Activated T-cell treated with anti-CD3 and anti-CD28 coated beads for 1 hour (primary cell): ENCODE measurements at regions not wholly inside any gene's neighbourhood (a gene's known extent, or its start where the extent isn't known, plus 50 kb on each side); places are given as distances from the start of the nearest gene placed in this dataset.

Source experiments
- DNase-seq: peaks from one replicate; pipeline ENCODE4 v3.0.0-alpha.2; 2020; ENCODE audit warnings: low read depth

DNA sequence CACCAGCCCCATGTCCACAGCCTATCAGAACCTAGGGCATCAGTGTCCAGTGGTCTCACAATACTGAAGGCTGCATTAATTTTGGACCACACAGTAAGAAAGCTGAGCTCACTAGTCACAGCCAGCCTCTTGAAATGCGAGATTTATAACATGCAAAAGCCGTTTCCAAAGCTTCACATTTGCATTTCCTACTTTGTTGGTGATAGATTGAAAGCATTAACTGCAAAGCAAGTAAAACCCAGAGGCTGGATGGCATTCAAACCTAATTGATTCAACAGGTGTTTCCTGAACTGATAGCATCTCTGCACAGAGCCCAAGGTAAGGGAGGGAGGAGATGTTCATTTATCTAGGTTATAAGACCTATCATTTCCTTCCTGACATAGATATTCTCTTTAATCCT, 410.1 kb downstream of the OMA1 start:
- no peak for DNase-seq

DNA sequence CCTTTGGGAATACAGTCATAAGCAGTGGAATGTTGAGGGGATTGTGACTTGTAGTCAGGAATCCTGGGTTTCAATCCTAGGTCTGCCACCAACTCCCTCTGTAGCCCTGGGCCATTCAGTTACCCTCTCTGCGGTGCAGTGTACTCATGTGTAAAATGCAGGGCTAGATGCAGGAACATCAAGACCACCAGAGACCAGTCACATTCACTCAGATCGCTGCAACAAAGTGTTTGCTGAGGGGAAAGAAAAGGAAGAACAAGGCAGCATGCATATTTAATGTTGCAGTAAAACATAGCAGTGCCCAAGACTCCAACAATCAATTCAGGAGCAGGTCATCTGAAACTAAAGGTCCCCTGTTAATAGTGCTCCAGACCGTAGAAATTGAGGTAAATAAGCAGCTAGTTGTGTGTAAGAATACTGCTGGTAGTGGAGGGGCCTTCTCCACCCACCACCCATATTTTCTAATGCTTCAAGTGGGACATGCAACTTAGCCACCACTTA, 410.7 kb downstream of the OMA1 start:
- DNase-seq = no peak

DNA sequence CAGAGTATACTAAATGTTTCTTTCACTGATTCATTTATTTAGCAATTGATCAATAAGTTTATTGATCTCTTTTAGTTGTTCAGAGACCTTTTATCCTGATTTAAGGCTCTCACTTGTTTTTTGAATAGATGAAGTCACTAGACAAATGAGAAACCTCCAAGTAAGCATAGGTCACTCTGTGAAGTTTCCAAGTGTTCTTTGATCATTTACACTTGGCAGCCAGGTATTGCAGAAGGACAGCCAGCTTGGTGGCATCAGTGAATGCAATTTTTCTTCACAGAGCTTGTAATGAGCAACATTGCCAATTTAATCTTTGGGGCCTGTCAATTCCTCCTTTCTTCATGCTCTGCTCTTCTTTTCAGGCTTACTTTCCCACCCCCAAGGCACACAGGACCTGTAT, 413.0 kb downstream of the OMA1 start:
- no peak for DNase-seq

DNA sequence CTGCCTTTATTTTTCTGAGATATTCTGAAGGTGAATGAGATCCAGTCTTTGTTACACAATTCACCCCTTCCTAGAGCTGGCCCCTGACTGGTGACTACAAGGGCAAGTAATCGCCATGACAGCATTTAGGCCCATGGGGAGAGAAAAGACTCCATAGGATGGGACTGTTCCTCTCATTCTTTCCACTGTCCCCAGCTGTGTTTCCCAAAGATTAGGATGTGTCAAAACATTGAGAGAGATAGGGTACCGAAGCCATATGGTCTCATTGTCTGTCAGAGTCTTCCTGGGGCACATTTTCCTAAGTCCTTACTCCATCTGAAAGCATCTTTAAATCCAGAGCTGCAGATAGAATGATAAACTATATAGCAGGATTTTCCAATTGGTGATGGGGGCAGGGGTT, 423.5 kb downstream of the OMA1 start:
- no peak for DNase-seq

DNA sequence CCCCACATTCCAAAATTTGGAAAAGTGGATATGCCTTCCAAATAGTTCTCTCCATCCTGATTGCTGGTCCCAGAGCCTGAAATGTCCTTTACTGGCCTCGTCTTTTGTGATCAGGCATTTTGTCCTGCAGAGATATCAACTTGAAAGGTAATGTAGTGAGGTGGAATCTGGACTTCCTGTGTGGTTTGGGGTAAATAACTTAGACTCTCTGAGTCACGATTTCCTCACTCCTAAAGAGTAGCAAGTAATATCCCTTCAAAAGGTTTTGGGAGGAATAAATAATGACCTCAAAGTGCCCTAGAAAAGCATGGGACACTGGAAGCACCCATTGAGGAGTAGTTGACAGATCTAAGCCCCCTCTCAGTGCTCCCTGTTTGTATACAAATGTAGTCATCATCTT, 426.6 kb downstream of the OMA1 start:
- no peak for DNase-seq

DNA sequence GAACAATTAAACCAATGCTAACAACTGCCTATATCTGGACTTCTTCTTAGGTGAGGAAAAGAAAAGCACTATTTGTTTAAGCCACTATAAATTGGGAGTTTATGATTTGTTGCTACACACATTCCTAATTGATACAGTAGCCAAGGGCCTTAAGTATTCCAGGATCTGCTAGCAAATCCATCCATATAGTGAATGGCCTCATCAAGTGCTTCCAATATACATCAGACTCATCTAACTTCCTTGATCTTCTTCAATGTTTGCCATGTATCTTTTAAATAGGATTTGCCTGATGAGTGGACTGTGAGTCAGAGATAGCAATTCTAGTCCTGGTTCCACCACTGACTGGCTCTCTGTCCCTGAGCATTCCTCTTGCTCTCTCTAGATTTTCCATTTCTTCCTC, 430.2 kb downstream of the OMA1 start:
- DNase-seq = no peak

DNA sequence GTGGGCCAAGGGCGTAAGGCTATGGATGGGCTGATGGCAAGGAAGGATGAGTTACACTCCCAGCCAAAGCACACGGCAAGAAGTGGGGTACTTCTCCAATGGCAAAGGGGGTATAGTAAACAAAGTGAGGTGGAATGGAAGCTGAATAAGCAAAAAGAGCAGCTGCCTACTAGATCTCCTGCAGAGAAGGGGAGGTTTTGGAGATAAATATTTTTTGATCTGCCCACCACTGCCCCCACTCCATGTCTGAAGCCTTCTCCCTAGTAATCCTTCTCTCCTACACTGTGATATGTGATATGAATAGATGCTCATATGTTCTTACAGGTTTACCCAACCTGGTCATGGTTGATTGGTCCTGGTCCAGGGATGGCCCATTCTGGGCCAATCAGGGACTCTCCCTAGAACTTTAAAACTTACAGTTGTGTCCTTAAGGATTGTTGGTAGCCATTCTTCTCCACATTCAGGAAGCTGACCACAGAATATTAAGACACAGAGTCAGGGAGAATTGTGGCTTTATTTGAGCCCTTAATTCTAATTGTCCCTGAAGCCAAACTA, 436.8 kb downstream of the OMA1 start:
- DNase-seq = no peak

DNA sequence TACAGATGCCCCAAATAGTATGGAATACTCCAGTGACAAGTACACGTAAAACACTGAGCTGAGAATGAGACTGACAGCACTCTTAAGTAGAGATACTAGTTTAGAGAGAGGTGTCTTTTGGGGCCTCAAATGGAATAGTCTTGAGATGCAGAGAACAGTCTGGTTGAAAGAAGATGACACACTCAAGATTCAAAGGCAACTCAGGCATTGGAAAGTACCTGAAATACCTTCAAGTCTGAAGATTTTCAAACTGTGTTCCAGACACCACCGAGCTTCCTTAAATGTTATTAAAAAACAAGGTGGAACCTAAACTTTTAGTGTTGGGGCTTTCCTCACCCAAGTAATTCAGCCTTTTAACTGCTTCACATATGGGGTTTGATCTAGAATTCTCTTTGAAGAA, 437.7 kb downstream of the OMA1 start:
- no peak for DNase-seq

DNA sequence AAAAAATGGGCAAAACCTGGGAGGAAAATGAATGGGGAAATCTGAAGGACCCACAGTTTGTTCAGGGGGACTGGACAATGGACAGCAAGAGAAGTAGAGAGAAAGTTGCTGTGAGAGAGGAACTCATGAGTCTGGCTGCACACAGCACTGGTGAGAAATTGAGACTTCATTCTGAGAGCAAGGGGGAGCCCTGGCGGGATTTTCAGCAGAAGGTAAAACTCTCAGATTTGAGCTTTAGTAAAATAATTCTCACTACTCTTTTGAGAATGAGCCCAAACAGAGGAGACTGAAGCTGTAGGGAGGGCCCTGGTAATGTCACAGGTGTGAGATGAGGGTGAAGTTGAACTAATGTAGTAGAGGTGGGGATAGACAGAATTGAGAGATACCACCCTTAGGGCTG, 438.6 kb downstream of the OMA1 start:
- DNase-seq = no peak

DNA sequence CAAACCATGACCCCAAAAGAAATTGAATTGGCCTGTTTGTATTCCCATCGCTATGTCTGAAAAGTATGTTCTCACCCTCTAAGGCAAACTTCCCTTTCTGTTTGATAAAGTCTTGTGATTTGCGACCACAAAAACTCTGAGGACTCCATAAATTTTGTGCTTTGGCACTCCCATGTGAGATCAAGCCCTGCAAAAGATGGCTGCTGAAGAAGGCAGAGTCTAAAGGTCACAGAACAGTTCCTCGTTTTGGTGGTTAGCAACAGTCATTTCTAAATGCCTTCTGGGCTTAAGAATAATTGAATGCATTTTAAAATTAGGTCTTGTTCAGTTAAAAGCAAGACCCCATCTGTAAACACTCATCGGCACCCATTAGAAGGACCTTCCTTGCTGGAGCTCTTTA, 441.6 kb downstream of the OMA1 start:
- DNase-seq = no peak

DNA sequence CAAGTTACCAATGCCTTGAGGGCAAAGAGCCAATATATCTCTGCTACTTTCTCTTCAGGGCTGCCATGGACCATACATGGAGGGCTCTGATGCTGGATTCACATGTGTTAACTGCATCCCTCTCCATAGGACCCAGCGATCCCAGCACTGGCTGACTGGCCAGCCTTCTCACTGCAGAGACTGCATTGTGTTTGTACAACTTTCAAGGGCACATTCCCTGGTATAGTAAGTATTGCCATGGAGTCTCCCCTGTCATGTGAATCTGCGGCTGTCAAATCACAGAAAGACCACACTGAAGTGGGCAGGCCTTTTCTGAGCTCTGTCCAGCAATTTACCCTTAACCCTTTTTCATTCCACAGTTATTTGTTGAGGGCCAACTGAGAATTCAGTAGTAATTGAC, 449.8 kb downstream of the OMA1 start:
- DNase-seq = no peak

DNA sequence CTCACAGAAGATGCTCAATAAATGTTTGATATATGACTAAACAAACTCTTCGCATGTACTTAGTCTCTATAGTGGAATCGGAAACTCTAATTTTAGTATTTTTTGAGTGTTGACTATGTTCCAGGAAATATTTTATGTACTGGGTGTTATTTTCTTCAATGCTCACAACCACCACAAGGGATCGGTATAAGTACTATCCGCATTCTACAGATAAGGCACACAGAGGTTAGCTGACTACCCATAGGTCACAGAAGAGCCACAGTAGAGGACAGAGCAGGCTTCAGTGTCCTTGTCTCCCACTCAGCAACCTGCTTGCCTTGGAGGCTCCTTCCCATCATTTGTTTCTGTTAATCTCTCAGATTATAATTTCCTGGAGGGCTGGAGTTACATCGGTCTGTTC, 451.3 kb downstream of the OMA1 start:
- no peak for DNase-seq

DNA sequence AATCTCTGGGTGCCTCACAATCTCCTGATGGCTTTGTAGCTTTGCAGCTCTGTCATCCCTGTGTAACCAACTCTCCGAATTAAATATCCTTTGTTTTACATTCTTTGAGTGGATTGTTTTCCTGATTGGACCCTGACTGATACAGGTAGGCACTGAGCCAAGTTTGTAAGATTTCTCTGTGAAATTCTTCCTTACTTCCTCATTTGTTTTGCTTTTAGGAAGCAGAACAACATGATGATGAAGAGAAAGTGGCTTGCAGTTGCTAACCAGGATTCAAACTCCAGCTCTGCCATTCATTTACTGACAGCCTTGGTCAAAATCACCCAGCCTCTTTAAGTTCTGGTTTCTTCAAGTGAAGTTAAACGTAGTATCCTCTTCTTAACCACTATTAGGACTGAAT, 452.3 kb downstream of the OMA1 start:
- DNase-seq = no peak

DNA sequence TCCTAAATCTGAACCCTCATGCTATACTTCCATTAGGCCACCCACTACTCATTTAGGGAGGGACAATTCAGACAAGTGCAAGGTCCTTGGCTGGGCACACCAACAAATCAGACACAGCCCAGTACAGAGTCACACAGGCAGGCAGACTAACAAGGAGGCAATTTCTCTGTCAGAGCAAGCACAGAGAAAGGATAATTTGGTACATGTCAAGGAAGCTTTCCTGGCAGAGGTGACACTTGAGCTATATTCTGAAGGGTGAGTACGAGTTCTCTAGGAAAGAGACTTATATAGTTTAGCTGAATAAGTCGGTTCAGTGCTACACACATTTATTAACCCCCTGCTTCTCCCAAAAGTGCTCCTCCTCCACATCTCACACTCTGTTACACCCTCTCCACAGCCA, 455.9 kb downstream of the OMA1 start:
- DNase-seq = no peak

DNA sequence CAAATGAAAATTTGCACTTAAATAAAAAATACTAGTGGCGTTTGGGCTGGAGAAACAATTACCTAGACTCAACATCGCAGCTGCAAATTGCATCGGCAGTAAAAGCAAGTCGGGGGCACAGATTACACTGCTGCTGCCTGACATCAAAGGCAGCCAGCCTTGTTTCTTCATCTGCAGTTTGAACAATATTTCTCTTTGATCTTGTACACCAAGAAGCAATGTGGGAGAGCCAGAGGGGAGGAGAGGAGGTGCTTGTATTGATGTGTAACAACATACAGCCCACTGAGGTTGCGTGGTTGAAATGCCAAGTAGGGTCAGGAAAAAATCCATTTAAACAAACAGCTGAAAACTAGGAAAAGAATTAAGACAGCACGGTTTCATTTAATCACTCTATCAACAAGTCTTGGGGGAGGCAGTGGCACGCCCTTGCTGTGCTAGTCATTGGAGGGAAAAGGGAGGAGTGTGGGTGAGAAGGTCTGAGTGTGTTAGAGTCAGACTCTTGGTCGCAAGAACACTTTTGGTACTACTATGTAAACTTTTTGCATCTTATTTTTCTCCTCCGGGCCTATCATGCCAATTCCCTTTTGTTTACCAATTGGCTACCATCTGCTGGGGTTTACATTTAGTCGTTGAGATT, 456.5 kb downstream of the OMA1 start:
- no peak for DNase-seq

DNA sequence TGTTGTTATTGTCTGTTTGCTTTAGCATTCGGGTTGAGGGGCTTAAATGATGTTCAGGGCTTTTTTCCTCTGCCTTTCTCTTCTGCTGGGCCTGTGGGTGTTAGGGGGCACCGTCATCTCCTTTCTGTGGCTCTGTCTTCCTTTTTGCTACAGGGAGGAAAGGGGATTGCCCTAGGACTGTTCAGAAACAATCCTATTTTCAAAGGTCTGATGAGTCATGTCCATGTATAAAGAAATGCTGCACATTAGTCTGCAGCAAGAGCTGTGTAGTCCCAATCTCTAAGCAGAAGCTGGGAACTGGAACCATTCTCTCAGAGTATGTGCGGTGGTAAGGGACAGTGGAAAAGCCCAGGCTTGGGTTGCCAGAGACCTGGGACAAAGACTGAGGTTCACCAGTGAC, 462.3 kb downstream of the OMA1 start:
- no peak for DNase-seq

DNA sequence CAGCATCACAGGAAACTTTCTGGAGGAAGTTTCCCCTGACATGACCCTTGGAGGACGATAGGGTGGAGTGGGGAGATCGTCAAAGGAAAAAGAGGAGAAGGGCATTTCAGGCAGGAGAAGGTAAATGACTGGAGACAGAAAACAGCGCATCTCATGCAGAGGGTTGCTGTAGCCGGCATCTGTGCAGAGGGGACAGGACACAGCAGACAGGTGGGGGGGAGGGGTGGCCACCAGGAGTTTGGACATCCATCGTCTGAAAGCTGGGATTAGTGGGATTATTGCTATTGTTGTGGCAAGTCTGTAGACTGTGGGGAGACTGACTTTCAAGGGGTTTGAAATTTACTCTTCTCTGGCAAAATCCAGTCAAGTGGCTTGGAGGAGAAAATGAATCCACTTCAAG, 463.9 kb downstream of the OMA1 start:
- no peak for DNase-seq

DNA sequence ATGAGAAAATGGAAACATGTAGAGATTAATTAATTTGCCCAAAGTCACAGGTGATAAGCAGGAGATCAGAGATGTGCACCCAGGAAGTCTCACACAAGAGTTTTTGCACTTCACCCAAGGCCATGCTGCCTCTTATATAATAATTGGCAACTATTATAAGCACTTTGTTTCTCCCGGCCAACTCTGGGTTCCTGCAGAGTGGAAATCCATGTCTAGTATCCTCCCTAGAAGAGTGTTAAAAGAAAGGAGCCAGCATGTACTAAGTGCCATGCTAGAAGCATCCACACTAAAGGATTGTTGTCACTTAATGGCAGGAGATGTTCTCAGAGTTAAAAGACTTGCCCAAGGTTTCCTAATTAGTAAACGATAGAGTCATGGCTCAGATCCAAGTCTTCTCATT, 470.3 kb downstream of the OMA1 start:
- no peak for DNase-seq

DNA sequence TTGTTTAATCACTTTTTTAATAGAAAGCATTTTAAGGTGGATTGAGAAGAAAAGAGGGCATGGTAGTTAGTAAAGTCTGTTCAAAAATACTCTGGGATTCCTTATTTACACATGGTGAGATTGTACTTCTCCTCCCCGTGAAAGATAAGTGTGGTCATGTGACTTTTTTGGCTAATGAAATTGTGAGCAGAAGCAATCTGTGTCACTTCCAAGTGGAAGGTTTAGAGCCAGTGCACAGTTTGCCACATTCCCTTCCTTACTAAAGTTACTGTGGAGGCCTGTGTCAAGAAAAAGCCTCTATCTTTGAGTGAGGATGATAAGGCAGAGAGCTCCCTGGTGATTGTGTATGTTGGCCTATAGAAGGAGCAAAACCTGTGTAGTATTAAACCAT, 471.3 kb downstream of the OMA1 start:
- no peak for DNase-seq

DNA sequence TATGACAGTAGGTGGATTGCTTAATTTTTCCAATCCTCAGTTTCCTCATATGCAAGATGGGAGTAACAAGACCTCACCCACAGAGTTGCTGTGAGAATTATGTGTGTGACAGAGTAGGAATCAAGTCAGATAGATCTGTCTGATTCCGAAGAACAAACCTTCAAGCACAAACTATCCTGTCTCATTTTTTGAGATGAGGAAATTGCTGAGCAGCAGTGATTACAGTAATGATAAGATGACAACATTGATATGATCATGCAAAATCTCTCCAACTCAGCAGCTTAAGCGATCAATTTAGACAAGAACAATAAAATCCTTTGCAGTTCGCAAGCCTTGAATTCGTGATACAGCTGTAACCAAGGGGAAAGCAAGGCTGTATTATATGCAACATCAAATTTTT, 474.1 kb downstream of the OMA1 start:
- no peak for DNase-seq

DNA sequence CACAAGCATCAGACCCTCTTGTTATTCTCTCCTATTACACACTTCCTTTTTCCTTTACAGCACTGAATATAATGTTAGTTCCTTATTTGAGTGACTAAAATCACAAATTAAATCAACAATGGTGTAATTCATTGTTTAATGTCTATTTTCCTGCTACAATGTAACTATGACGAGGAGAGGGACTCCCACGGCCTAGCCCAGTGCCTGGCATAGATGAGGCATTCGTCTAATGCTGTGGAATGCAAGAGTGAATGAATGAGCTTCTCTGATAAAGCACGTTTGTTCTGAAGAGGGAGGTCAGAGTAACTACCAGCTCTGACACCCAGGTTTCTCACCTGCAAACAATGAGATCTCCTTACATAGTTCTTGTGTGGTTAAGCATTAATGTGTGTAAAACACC, 479.4 kb downstream of the OMA1 start:
- DNase-seq = no peak

DNA sequence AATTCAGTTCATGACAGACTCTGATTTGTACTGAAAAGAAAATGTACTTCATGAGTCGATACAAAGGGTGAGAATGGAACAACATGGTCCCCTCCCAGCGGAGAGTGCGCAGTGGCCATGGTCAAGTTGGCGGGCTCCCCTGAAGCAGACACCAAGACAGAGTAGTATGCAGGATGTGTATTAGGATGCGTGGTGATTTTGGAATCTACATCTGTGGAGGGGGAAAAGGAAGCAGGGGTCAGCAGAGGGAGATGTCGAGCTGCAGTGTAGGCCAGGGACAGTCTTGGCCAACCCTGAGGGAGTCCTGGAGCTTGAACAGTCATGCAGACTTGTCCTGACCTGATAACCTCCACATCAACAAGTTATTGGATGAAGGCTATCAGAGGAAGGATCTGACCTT, 481.0 kb downstream of the OMA1 start:
- no peak for DNase-seq

DNA sequence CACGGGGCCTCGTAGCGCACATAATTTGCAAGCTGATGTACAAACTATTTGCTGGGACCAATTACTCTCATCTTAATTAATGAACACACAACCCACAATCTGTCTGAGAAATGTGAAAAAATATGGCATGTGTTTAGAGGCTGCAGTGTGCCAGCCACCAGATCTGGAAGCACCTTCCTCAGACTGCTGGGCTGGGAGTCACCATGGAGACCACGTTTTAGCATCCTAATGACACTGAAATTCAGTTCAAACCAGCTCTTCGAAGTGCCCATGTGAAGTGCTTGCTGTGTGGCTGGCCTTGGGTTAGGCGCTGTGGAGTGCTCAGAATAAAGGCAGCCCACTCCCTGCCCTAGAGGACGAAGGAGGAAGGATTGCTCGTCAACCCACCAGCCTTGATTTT, 482.4 kb downstream of the OMA1 start:
- no peak for DNase-seq

DNA sequence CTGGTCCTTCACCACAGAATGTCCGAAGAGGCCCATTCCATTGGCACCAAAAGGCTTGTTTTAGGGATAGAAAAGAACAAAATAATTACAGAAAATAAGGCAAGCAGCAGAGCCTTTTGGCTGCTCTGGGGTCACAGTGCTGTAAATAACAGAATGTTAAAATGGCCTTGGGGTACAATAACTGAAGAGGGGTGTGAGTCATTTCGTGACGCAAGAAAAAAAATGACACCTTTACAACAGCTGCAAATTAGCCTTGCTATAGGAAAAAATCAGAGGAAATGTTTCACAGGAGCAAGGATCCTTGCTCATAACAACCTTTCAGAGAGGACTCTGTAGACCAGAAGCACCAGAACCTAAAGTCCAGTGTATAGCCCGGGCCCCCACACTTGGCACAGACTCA, 483.4 kb downstream of the OMA1 start:
- DNase-seq = no peak

DNA sequence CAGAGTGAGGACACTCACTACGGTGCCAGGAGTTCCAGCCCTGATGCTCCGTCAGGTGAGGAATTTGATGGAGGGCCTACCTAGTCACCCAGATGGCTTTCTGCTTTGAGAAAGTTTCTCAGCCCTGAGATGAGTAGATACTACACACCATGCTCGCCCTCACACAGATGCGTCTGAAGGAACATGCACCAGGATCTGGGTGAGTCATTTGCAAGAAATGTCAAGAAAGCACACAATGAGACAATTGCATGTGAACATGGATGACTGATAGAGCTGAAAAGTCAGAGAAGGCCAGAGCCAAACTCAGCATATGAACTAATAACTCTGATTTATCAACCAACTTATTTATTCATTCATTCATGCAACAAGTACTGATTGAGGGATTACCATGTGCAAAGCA, 483.9 kb downstream of the OMA1 start:
- no peak for DNase-seq
